Mesothelial cell of epicardium (in vitro differentiated cells): ENCODE measurements at regions not wholly inside any gene's neighbourhood (a gene's known extent, or its start where the extent isn't known, plus 50 kb on each side); places are given as distances from the start of the nearest gene placed in this dataset.

Experiments
- DNase-seq, 2 experiments: peaks; one replicate each; pipeline ENCODE4 v3.0.0; 2021; ENCODE audit warnings: low spot score in 2 of 2; ENCODE audit not compliant: unreplicated experiment in 2 of 2
- H3K27ac Mint-ChIP-seq: 2 replicates; pipeline ENCODE4 v1.8.0; 2021; ENCODE audit warnings: mixed read lengths
- H3K27me3 Mint-ChIP-seq: 2 replicates; pipeline ENCODE4 v1.8.0; 2021; ENCODE audit warnings: low read depth, mixed read lengths
- H3K36me3 Mint-ChIP-seq: 2 replicates; pipeline ENCODE4 v1.8.0; 2021; ENCODE audit warnings: mixed read lengths
- H3K4me1 Mint-ChIP-seq: 2 replicates; pipeline ENCODE4 v1.8.0; 2021; ENCODE audit warnings: mixed read lengths
- H3K4me3 Mint-ChIP-seq: 2 replicates; pipeline ENCODE4 v1.8.0; 2021; ENCODE audit warnings: mild to moderate bottlenecking, moderate library complexity, mixed read lengths
- H3K9me3 Mint-ChIP-seq: 2 replicates; pipeline ENCODE4 v1.8.0; 2021; ENCODE audit warnings: mixed read lengths
- CTCF ChIP-seq: fragments of 200-600 bp; sonication (generic); IDR thresholded peaks from one replicate; pipeline ENCODE4 v1.5.0; 2021; ENCODE audit warnings: antibody characterized with exemption; ENCODE audit not compliant: unreplicated experiment

- Mint-ChIP-seq H3K9me3 (no peaks in the 10 kb centered on the region), H3K4me3 (no peak overlapping the region), H3K36me3 (no peaks in the 10 kb centered on the region), H3K4me1 (peaks cover 38% of the 10 kb centered on the region), H3K27me3 (peaks cover 2% of the 10 kb centered on the region), H3K27ac (peak overlapping the region; percentile 84)
- TF ChIP-seq CTCF, result no peak
- DNase-seq, result peak in 1 of 2 experiments; percentile 27
Measured at GRCh38 chr1:234554218-234554697, 55.7 kb downstream of the IRF2BP2 start.

GRCh38 chr1:234553240-234554188 is 56.5 kb downstream of the IRF2BP2 start:
- peaks cover 2% of the 10 kb centered on the region for H3K27me3 Mint-ChIP-seq
- no peaks in the 10 kb centered on the region for H3K9me3 Mint-ChIP-seq
- peaks cover 38% of the 10 kb centered on the region for H3K4me1 Mint-ChIP-seq
- H3K27ac Mint-ChIP-seq, result peak overlapping the region; percentile 84
- TF ChIP-seq CTCF, result no peak
- peak in 1 of 2 experiments; percentile 40 for DNase-seq
- no peak overlapping the region for H3K4me3 Mint-ChIP-seq
- no peaks in the 10 kb centered on the region for H3K36me3 Mint-ChIP-seq

- H3K4me3 Mint-ChIP-seq, result no peak overlapping the region
- peak in 1 of 2 experiments; percentile 22 for DNase-seq
- no peak overlapping the region for H3K27ac Mint-ChIP-seq
- H3K9me3 Mint-ChIP-seq, result no peaks in the 10 kb centered on the region
- H3K36me3 Mint-ChIP-seq, result no peaks in the 10 kb centered on the region
- TF ChIP-seq CTCF, result no peak
- H3K27me3 Mint-ChIP-seq, result peaks cover 2% of the 10 kb centered on the region
- peaks cover 49% of the 10 kb centered on the region for H3K4me1 Mint-ChIP-seq
Measured at GRCh38 chr1:234551032-234551378, 59.0 kb downstream of the IRF2BP2 start.

DNA sequence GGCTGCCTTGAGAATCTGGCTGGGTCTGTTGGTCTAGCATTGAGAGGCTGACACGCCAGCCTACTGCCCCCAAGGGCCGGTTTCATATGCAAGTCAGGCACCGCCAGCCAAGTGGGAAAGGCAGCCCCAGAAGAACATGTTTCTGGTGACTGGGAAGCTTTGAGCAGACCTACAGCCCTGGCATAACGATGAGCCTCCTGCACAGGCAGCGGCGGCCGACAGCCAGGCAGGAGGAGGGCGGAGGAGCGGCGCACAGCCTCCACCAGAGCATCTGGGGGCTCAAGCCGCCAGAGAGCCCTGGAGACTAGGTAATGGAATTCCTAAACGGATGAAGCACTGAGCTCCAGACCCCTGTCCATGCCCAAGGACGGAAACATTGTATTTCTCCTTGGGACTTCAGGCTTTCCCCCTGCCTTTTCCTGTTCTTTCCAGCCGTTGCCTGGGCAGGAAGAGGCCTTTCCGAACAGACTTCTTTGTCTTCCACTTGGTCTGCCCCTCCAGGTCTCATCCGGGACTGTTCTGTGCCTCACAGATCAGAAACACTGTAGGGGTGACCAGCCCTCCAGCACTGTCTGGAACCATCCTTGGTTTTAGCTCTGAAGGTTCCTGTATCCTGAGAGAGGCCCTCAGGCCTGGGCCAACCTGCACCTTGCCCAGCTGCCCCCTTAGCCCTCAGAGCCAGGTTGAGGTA is 59.5 kb downstream of the IRF2BP2 start:
- Mint-ChIP-seq H3K27ac (peak overlapping the region; percentile 25), H3K27me3 (peaks cover 2% of the 10 kb centered on the region), H3K4me3 (no peak overlapping the region), H3K4me1 (peaks cover 53% of the 10 kb centered on the region), H3K9me3 (no peaks in the 10 kb centered on the region), H3K36me3 (no peaks in the 10 kb centered on the region)
- TF ChIP-seq CTCF, result no peak
- peak in 1 of 2 experiments; percentile 34 for DNase-seq

DNA sequence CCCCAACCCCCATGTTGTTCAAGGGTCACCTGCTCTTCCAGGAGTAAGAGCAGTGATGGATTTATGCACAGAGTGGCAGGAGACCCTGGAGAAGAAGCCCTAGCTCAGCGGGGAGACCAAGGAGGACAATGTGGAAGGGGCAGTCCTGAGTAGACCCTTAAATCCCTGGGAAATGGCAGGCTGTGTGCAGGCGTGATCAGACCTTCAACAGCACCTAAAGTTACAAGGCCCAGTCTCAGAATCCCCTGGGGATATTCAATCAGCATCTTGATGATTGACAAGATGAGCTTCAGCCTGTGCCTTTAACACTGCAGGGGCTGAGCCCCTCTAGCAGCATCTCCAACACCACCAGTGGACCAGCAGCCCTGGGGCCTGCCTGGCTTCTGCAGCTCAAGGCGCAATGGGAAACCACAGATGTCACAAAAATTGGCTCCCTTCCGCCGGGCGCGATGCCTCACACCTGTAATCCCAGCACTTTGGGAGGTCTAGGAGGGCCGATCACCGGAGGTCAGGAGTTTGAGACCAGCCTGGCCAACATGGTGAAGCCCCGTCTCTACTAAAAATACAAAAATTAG is 60.4 kb downstream of the IRF2BP2 start:
- H3K9me3 Mint-ChIP-seq, result no peaks in the 10 kb centered on the region
- H3K4me1 Mint-ChIP-seq, result peaks cover 54% of the 10 kb centered on the region
- H3K4me3 Mint-ChIP-seq, result no peak overlapping the region
- no peaks in the 10 kb centered on the region for H3K36me3 Mint-ChIP-seq
- no peak for TF ChIP-seq CTCF
- no peak overlapping the region for H3K27ac Mint-ChIP-seq
- H3K27me3 Mint-ChIP-seq, result peaks cover 2% of the 10 kb centered on the region
- peak in 1 of 2 experiments; percentile 19 for DNase-seq
